NCI-H748 treated with DMSO at 0.1 percent for 48 hours (cell line): ENCODE measurements at regions not wholly inside any gene's neighbourhood (a gene's known extent, or its start where the extent isn't known, plus 50 kb on each side); places are given as distances from the start of the nearest gene placed in this dataset.
A peak's percentile ranks its signal among the peaks of the same experiment; 100 is the strongest.
"Not testable (repeated sequence)": the region's sequence is repeated elsewhere in the genome, so short reads cannot be mapped to it uniquely, and the experiment has no call there.

Experiments
- DNase-seq: peaks from one replicate; lab custom pipeline; 2025; lab: John Stamatoyannopoulos, UW

DNA sequence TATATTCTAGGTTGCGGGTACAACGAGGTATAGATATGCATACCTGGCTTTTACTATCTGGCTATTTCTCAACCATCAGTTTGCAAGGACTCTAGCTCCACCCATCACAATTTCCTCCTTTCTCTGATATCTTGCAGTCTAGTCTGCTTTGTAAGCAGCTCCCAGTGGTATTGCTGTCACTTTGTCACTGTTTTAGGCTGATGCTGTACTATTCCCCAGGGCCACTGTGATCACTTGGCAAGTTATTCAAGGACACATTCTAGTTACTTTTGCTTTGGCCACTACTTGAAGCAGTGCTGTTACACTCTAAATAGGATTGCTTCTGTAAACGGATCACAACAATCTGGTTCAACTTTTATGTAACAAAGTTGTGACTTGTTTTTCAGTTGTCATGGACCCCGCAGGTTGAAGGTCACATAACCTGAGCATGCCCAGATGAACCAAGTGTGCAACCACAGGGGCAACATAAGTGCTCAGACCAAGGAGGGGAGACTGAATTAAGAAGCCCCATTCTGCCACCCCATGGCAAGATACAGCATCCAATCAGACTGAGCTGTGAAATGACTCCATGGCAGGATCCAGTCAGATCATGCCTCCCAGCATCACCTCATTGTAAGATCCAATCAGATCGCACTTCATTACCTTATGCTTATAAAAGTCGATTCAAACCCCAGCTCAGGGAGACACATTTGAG lies 588.4 kb upstream of the CITED2 start:
- DNase-seq = no peak

DNA sequence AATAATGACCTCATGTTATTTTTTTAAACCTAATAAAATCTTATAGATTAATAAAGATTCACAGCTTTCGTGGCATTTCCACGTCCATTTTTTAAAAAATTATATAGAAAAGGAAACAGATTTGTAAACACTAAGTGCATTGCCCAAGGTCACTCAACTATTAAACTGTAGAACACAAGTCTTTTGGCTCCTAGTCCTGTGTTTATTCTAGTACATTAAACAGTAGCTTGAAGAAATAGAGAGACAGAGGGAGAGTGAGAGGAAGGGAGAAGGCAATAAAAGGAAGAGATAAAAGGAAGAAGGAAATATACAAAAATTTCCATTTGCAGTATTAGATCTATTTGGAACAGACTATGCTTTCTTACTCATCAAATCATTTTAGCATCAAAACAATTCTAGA lies 586.7 kb upstream of the CITED2 start:
- no peak for DNase-seq

DNA sequence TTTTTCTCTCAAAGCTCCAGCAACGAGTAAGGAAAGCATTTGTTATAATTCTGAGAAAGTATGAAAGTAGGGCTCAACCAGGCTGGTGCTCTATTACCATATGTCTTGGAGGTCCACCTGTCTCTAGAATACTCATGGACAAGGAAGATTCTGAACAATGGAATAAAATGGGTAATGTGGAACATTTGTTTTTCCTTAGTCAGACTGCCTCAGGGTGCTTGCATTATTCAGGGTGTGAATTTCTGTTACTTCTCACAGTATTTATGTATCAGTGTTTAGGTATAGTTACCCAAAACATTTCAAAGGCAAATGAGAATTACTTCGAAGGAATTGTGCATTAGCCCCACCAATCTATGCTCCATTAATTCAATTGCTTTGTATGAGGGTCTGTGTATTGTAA lies 586.2 kb upstream of the CITED2 start:
- DNase-seq = no peak

DNA sequence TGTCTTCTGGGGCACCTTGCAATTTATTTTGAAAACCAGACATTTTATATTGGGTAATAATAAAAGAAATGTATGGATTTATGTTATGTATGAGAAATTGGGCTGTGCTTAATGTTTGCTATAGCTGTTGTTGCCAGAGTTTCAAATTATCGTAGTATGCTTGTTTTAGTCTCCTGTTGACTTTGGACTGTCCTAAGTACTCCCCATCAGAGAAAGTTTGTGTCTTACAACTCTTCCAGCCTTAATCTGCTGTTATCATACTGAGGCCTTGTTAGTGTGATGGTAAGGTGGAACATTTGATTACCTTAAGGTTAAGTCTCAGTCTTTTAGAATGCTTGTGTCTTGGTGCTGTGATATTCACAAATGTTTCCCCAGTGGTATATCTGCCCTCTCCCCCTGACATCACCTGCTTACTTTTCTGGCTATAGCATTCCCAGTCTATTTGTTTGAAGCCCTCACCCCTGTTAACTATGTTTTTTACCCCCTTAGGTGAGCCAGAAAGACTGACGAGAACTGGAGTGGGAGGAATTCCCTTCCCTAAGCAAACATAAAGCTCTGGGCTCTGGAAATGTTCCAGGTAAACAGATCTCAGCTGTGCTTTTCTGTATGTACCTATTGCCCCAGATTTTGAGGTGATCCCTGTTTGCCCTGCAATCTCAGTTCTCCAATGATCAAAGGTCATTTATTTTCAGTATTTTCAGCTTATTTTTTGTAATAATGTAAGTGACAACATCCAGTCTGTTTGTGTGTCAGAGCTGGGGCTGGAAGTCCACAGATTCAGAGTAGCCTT lies 581.1 kb upstream of the CITED2 start:
- peak; percentile 80 for DNase-seq

DNA sequence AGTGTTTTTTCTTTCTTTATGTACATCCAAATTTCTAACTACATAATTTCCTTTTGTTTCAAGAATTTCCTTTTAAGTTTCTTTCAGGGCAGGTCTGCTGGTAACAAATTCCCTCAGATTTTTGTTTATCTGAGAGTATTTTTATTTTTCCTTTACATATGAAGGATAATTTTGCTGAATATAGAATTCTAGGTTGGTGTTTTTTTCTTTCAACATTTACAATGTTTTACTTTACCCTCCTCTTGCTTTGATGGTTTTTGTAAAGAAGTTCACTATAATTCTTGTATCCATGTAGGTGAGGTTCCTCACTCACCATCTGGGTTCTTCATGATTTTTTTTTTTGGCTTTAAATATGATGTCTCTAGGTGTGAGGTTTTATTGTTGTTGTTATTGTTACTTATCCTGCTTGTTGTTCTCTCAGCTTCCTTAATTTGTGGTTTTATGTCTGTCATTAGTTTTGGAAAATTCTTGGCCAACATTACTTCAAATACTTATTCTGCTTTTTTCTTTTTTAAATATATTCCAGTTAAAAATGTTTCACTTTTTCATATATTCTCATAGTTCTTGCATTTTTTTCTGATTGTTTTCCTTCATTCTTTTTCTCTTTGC lies 580.1 kb upstream of the CITED2 start:
- no peak for DNase-seq

DNA sequence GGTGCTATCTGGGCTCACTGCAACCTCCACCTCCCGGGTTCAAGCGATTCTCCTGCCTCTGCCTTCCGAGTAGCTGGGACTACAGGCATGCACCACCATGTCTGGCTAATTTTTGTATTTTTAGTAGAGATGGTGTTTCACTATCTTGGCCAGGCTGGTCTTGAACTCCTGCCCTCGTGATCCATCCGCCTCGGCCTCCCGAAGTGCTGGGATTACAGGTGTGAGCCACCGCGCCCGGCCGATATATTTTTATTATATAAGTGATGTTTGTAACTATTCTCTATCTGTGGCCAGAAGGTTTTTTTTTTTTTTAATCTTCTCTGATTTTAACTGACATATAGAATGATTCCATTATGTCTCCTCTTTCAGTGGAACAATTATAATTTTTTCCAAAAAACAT lies 579.3 kb upstream of the CITED2 start:
- DNase-seq = not testable (repeated sequence)

DNA sequence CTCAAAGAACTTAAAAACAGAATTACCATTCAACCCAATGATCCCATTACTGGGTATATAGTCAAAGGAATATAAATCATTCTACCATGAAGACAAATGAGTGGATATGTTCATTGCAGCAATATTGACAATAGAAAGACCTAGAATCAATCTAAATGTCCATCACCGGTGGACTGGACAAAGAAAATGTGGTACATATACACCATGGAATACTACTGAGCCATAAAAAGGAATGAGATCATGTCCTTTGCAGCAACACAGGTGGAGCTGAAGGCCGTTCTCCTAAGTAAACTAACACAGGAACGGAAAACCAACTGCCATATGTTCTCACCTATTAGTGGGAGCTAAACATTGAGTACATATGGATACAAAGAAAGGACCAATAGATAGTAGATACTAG lies 576.7 kb upstream of the CITED2 start:
- DNase-seq = no peak

DNA sequence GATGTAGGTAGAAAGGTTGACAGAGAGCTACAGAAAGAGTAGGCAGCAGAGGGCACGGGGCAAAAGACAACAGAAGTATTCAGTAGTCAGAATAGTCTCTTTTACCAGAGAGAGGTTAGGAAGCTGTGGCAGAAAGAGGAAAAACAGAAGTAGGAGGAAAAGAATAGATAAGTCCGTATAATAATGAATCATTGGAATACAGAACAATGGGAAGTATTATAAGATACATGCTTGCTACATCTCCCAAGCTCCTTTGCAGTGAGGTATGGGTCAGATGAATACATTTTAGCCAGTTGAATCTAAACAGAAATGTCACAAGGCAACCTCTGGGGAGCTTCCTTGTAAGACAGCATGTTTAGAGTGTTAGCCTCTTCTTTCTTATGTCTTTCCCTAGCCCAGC lies 570.5 kb upstream of the CITED2 start:
- DNase-seq = no peak

DNA sequence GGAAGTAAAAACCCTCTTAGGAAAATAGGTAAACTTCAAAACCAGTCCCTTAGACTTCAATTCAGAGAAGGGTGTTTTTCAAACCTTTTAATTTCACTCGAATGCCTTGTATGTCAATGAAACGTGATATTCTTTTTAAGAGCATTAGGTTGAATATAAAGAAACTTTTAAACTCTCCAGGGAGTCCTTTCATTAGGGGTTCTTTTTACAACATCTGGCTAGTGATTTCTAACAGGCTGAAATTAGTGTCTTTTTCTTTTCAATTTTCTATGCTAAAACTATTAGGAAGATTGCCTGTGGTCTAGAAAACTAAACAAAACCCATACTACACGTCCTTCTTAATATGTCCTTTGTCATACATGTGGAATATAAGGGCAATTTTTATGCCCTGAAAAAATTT lies 569.7 kb upstream of the CITED2 start:
- DNase-seq = peak; percentile 87

DNA sequence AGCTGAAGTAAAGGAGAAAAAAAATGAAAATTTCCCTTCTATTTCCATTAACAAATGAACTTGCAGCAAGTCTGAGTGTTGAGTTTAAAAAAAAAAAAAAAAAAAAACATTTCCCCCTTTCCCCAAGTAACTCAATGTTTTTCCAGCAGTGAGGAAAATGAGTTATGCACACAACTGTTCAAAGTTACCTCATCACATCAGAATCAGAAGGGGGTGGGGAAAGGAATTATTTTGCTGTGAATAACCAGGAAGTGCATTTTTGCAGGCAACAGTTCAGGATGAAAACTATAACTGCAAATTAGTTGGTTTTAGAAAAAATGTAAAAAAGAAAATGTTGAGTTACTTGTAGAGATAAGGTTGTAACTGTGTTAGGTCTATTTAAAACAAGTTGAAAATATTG lies 568.9 kb upstream of the CITED2 start:
- peak; percentile 33 for DNase-seq

DNA sequence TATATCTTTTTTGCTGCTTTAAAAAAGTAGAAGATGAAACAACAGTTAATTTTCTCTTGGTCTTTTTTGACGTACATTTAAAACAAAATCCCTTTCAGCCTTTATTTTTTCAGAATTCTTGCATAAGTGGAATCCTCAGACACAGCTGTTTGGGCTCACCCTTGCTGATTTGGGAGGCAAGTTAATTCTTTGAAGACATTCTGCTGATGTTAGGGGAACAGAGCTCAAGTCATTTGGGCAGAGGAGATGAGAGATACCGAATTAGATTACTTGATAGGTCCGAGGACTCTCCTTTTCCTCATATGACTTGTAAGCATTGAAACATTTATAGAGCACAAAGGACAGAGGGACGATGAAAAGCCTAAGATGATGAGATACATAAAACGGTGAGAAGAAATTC lies 567.9 kb upstream of the CITED2 start:
- DNase-seq = no peak

DNA sequence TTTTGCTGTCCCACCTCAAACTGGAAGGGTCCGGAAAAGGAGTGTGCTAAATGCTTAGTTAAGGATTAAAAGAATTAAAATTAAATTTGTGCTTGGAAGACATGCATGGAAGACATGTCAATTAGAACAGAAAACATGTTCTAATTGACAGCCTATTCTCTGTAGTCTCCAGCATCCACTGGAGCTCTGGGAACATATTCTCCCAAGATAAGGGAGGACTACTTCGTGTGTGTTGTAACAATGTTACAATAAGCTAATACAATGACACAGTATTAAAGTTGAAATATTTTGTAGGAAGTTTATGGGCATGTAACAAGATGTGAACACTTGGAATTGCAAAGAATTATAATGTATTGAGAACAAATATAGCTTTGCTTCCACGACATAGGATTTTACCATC lies 567.4 kb upstream of the CITED2 start:
- DNase-seq = no peak

DNA sequence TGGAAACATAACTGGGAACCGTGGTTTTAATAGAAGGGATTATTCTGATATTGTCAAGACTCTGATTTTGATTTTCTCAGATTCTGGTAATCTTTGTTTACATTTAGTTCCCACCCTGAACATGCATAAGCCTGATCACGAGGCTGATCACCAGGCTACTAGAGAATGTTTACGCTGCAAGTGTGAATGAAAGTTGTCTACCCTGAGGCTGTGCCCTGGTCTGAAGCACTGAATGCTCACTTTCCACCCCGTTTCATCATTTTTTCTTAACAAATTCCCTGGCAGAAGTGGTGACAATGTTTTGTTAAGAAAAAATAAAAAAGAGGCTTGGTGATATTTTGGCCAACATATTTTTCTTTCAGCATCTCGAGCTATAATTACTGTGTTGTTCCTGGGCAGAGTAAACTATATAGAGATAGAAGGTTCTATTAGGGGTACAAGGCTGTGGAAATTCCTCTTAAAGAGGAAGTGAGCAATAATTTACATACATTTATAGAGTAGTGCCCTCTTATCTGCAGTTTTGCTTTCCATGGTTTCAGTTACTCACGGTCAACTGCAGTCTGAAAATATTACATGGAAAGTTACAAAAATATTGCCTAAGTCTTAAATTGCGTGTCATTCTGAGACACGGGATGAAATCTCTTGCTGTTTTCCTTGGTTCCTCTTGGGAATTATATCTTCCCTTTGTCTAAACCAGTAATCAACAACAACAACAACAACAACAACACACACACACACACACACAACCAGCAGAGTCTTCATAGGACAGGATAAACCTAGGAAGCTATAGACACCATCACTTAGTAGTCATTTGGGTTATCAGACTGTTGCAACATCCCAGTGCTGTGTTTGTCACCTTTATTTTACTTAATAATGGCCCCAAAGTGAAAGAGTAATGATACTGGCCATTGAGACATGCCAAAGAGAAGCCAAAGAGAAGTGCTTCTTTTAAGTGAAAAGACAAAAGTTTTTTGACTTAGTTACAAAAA lies 566.6 kb upstream of the CITED2 start:
- no peak for DNase-seq

DNA sequence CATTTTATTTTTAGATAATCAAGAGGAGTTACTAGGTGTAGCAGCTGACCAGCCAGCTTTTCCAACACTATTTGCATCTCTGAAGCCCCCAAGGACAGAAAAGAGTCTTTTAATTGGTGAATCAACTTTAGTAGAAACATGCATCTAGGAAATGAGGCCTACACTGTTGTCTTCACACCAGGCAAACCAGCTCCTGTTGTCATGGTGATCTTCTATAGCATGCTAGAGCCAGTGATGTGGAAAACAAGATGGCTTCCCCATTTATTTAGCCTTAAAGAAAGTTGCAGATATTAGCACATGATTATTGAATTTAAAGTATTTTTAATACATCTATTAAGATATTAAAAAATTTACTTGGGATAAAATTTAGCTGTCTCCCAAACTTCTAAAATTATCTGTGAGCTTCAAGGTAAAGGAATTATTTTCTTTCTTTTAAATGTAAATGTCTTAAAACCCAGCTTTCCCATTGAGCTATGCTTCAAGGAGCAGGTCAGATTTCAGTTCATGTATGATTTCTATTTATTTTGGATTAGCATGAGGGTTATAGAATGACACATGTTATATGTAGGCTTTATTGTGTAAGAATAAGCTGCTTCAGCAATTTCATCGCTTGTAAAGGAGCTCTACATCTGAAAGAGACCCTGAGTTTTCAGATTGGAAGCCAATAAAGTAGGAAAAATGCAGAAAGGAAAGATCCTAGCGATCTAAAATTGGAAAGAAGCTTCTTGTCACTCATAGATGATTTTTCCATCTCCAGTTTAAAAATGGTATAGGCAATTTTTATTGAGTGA lies 564.9 kb upstream of the CITED2 start:
- DNase-seq = peak; percentile 20

DNA sequence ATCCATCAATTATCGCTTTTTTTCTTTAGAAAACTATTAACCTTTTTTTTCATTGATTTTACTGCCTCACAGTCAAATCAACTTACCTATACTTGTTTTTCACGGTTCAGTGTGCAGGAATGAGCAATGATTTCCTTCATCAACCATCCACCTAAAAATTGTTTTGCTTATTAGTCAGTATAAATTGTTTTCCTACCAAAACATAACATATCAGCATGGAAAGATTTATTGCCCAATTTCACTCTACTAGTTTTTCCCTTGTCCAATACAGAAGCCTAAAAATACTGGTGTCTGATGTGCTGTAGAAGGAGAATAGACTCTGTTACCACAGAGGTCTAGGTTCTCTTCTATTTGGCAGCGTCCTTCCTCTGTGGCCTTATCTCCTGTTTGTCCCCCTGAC lies 558.2 kb upstream of the CITED2 start:
- DNase-seq = no peak

DNA sequence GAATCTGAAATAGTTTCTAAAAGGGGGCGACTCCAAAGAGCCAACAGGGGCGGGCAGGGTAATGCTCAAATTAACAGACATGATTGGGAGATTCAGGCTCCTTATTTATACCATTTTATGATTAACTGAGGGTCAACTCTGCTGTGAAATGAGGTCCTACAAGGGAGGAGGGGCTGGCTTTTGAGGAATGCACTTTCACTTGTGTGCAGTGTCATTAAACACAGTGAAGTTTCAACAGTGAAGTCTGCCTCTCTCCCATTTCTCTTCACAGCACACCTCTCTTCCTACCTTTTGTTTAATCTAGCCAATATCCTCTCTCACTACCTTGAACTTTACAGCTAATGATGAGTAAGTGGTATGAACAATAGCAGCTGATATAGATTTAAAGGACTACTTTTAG lies 557.3 kb upstream of the CITED2 start:
- DNase-seq = no peak

DNA sequence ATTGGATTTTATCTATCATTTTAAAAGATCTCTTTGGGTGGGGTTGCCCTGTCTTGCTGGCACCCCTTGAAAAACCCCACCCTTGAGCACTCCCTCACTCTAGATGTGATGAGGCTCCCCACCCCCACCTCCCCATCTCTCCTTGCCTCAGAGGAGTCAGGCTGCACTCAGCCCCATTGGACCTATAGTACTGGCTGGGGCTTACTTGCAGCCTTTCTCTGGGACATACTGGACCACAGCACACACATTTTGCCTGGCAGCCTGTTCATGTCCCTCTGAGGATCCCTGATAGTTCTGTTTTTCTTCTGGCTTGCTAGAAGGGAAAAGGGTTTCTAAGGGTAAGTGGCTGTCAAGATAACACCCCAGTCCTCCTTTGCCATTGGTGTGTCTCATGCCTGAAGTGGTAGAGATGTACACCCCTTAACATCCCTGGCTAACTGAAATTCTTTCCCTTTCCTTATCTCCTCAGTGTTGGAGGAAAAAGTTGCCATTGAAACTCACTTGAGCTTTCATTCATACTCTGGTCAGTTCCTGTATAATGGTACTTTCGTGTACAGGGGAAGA lies 553.4 kb upstream of the CITED2 start:
- DNase-seq = no peak

DNA sequence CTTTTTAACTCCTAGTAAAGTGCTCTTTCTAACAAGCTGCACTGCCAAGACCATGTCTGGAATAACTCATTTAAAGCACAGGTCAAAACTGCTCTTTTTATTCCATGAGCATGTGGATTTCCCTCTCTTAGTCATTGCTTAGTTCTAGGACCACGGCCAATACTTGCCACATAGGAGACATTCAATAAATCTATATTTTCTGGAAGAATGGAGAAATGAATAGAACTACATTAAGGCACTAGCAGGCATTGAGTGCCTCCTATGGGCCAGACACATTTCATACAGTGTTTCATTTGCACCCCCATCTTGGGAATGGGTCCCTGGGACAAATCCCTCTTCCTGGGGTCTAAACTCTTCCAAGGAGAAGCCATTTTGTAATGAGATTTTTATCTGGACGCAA lies 552.8 kb upstream of the CITED2 start:
- DNase-seq = no peak

DNA sequence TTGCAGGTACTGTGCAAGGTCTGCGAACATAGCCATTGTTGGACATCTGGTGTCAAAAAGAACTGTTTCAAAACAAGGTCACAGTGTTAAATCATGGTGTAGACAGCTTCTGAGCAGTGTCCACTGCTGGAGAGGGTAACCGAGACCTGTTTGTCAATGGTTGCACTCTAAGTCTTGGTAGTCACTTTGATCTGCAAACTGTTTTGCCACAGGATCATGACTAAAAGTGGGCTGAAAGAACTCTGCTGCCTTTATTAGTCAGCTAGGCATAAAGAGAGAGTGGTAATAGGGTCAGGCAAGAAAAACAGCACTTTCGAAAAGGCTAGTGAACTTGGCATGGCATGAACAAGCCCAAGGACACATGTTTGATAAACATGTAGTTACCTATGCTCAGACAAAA lies 552.3 kb upstream of the CITED2 start:
- DNase-seq = no peak

DNA sequence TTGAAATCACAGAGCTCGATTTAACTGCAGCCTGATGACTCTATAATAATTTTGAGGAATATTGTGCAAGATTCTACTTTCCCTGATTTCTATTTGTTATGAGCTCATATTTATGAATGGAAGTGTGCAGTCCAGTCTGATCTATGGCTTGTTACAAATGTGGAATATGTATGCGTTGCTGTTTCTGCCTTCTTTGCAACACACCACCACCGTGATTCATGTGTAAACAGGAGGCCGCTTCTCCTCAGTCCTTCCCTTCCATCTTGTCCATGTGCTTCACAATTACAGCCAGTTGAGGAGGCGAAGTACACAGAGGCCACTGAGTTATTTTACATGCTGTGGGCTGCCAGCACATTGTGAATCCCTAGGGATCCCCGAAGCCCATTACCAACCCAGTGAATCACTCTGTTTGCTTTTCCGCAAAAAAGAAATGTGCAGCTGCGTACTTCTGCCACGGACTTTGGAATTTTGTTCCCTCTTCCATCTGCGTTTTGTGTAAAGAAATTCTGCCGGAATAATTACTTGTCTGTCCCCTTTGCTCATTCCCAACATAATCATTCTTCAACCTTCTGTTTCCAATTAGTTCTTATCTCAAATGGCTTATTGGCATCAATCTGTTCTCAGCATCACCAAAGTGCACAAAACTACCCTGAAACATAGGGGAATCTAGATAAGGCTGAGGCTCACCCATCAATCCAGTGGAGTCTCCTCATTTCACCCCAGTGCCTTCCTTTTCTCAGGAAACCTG lies 551.6 kb upstream of the CITED2 start:
- no peak for DNase-seq
